ENCODE measurements at regions not wholly inside any gene's neighbourhood (a gene's known extent, or its start where the extent isn't known, plus 50 kb on each side); places are given as distances from the start of the nearest gene placed in this dataset.

DNA sequence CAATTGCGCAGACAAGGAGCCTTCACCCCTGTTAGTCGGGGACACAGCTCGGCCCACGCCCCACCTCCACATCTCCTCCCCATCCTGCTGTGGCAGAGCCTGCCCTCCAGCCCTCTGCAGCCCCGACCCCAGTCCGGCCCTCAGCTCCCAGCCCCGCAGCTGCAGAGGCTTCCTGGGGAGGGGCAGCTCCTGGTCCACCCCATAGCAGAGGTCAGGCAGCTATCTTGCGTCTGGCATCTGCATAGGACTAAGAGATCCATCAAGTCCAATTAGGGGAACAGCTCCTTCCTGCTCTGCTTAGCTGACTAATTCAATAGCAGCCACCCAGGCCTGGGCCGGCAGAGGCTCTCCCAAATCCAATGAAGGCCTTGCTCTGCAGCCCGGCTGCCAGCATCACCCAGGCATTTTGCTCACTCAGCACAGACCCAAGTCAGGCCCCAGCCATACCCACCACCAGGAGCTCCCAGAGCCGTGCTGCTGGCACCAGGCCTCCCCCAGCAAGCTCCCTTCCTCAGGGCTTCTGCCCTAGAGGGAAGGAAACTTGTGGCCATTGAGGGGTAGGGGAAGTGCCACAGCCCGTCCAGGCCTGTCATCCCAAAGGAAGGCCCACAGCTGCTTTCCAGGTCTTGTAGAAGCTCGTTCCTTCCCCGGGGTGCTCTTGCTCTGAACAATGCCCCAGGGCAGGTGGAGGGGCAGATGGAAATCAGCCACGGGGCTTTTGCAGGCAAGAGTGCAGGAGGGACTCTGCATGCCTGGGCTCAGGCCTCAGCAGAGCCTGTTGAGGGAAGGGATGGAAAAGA, 106.2 kb upstream of the RET start:
- TF ChIP-seq POLR2A (IDR thresholded peaks at IDR 0.05) (no peak), CTCF (IDR thresholded peaks at IDR 0.05) (no peak)
